ENCODE measurements at regions not wholly inside any gene's neighbourhood (a gene's known extent, or its start where the extent isn't known, plus 50 kb on each side); places are given as distances from the start of the nearest gene placed in this dataset.
A peak's percentile ranks its signal among the peaks of the same experiment; 100 is the strongest.
"Not testable (repeated sequence)": the region's sequence is repeated elsewhere in the genome, so short reads cannot be mapped to it uniquely, and the experiment has no call there.

GRCh38 chr15:92819278-92820235 lies 80.6 kb upstream of the CHD2 start:
- Histone ChIP-seq H3K27me3 (ENCODE audit: control insufficient read depth, insufficient read depth, low read length) (no peaks in the 10 kb centered on the region), H3K4me3 (ENCODE audit: low read depth, low read length) (peak overlapping the region; percentile 31), H3K36me3 (ENCODE audit: control insufficient read depth, insufficient read depth, low read length) (no peaks in the 10 kb centered on the region)
- no peak for FAIRE-seq
- no peak for TF ChIP-seq CTCF (IDR thresholded peaks at IDR 0.05; ENCODE audit: insufficient read depth, low read length, severe bottlenecking)
- DNase-seq (ENCODE audit: low read depth) = peak; percentile 54

DNA sequence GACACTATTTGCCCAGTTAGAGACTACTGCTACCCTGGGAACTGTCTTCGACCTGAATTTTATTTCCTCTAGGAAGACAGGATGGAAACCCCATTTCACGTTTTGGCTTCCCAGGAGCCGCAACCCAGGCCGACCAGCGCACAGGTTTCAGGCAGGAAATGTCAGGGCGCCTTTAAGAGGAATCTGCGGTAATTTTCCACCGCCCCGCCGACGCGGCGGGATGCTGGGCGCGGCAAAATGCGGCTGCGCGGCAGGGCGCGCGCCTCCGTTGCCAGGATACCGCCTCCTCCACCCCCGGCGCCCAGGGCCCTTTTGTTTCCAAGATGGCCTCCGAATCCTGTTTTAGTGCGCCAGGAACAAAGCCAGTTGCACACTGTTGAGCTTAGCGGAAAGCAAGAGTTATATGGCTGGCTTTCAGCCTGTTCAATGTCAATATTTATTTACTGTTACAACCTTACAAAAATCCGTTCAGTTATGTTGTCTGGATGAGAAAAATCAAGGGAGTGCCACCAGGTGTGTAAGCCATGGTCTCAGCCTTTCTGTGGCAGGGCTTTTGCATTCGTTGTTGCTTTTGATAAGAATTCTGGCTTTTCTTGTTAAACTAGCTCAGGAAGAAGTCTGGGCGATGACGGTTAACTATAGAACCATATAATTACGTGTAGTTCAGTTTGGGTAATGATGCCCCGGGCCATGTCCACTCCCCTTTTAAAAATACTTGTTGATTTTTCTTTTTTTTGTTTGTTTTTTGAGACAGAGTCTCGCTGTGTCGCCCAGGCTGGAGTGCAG lies 79.7 kb upstream of the CHD2 start:
- TF ChIP-seq CTCF (IDR thresholded peaks at IDR 0.05; ENCODE audit: insufficient read depth, low read length, severe bottlenecking) = no peak
- no peaks in the 10 kb centered on the region for H3K27me3 ChIP-seq (ENCODE audit: control insufficient read depth, insufficient read depth, low read length)
- FAIRE-seq (no peak), DNase-seq (ENCODE audit: low read depth) (peak; percentile 88)
- H3K4me3 ChIP-seq (ENCODE audit: low read depth, low read length) = peak overlapping the region; percentile 31
- H3K36me3 ChIP-seq (ENCODE audit: control insufficient read depth, insufficient read depth, low read length) = no peaks in the 10 kb centered on the region

DNA sequence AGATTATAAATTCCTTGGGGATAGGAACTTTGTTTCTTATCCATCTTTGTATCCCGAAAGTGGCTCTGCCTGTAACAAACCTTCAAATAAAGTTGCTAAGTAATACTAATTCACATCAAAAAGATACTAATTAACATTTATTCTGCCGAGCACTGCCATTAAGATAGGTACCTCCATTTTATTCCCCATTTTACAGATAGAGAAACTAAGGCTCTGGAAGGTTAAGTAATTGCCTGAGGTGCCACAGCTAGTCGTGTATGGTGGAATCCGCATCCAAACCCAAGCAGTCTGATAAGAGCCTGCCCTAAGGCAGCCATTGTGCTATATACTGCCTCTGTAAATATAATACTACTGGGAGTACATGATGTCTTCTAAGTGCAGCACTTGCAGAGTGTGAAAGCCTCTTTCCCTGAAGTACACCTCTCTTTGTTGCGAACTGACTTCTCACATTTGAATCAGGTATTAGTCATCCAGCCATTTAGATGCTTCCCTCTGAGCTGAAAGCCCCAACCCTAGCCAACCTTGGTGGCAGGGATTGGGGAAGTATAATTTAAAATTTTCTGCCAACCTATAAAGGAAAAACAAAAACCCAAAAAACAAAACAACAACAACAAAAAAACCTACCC lies 78.5 kb upstream of the CHD2 start:
- Histone ChIP-seq H3K36me3 (ENCODE audit: control insufficient read depth, insufficient read depth, low read length) (no peaks in the 10 kb centered on the region), H3K4me3 (ENCODE audit: low read depth, low read length) (no peak overlapping the region), H3K27me3 (ENCODE audit: control insufficient read depth, insufficient read depth, low read length) (no peaks in the 10 kb centered on the region)
- DNase-seq (ENCODE audit: low read depth) (peak; percentile 91), FAIRE-seq (no peak)
- TF ChIP-seq CTCF (IDR thresholded peaks at IDR 0.05; ENCODE audit: insufficient read depth, low read length, severe bottlenecking) = no peak

DNA sequence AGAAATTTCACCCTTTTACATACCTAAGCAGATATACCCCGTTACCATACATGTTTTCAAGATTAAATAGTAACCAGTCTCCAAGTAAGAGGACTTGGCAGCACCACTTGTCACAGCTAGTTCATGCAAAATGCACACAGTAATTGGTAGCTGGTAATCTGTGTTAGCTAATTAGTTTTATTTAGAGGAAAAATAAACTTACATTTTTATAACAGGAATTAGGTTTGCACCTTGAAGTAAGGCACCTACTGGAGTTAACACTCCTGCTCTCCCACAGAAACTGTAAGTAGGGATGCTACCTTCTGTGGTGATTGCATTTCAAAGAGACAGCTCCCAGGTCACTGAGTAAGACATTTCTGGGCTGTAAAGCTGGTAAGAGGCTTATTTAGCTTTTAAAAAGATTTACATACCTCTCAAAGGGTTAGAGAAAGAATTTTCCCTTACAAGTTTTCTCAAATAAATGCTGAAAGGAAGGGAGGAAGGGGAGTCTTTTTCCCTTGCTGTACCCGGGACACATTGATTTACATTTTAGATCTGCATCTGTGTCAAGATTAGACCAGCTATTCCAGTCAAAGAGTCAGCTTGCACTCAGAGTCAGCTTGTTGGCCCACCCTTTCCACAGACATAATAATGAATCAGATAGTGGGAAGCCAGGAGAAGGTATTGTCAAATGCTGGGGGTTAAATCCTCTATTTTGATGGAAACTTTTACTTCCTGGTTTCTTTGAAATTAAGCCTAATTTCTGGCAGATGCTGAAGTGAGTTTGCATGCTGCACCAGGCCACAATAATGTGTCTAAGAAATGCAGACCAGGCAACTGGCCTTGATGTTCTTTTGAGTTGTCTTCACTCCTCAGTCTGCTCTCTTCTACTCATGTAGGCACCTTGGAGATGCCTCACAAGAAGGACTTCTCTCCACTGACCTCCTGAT lies 77.6 kb upstream of the CHD2 start:
- Histone ChIP-seq H3K27me3 (ENCODE audit: control insufficient read depth, insufficient read depth, low read length) (no peaks in the 10 kb centered on the region), H3K36me3 (ENCODE audit: control insufficient read depth, insufficient read depth, low read length) (no peaks in the 10 kb centered on the region), H3K4me3 (ENCODE audit: low read depth, low read length) (no peak overlapping the region)
- FAIRE-seq (no peak), DNase-seq (ENCODE audit: low read depth) (no peak)
- TF ChIP-seq CTCF (IDR thresholded peaks at IDR 0.05; ENCODE audit: insufficient read depth, low read length, severe bottlenecking) = no peak

DNA sequence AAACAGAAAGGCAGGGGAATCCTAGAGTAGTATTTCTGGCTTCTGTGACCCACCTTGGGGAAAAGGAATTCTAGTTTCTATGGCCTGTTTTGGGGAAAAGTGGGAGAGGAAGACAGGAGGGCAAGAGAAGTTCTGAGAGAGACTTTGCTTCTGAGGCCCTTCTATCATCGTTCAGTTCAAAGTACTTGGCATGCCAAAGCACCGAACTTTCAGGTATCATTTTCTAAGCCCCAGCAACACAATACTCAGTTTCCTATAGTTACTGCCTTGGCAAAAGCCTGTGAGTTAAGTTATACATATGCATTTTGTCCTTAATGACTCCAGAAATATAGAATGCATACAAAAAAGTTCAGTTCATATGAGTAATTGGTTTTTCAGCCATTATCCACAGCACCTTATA lies 74.1 kb upstream of the CHD2 start:
- no peaks in the 10 kb centered on the region for H3K27me3 ChIP-seq (ENCODE audit: control insufficient read depth, insufficient read depth, low read length)
- FAIRE-seq (no peak), DNase-seq (ENCODE audit: low read depth) (no peak)
- no peak overlapping the region for H3K4me3 ChIP-seq (ENCODE audit: low read depth, low read length)
- TF ChIP-seq CTCF (IDR thresholded peaks at IDR 0.05; ENCODE audit: insufficient read depth, low read length, severe bottlenecking) = no peak
- H3K36me3 ChIP-seq (ENCODE audit: control insufficient read depth, insufficient read depth, low read length) = no peaks in the 10 kb centered on the region

DNA sequence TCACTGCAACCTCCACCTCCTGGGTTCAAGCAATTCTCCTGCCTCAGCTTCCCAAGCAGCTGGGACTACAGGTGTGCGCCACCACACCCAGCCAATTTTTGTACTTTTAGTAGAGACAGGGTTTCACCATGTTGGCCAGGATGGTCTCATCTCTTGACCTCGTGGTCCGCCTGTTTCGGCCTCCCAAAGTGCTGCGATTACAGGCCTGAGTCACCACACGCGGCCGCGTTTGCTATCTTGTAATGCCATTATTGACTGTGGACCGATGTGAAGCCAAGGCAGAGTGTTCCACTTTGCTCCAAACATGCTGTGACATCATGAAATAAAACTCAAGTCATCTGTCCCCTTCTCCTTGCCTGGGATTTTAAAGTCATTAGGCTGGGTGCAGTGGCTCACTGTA lies 72.1 kb upstream of the CHD2 start:
- DNase-seq (ENCODE audit: low read depth); H3K4me3 ChIP-seq (ENCODE audit: low read depth, low read length); H3K36me3 ChIP-seq (ENCODE audit: control insufficient read depth, insufficient read depth, low read length); H3K27me3 ChIP-seq (ENCODE audit: control insufficient read depth, insufficient read depth, low read length); FAIRE-seq: not testable (repeated sequence)
